Uterus (tissue), 2 donors: ENCODE measurements at regions not wholly inside any gene's neighbourhood (a gene's known extent, or its start where the extent isn't known, plus 50 kb on each side); places are given as distances from the start of the nearest gene placed in this dataset.

Source experiments
- CTCF ChIP-seq, 4 experiments: fragments of 200-600 bp in 2 of 4; fragments of 450-650 bp in 2 of 4; sonication (generic) in 2 of 4; IDR thresholded peaks; one replicate each; pipeline ENCODE4 v1.5.1; 2016 to 2019; ENCODE audit warnings: antibody characterized with exemption in 4 of 4, mild to moderate bottlenecking in 2 of 4, moderate library complexity in 1 of 4
- POLR2A ChIP-seq, 2 donors: fragments of 450-650 bp; IDR thresholded peaks; one replicate each; pipeline ENCODE4 v1.6.1; 2016; ENCODE audit warnings: antibody characterized with exemption in 2 of 2, mild to moderate bottlenecking in 1 of 2, moderate library complexity in 1 of 2

GRCh38 chr7:86320341-86320740 lies 323.4 kb upstream of the GRM3 start:
- TF ChIP-seq CTCF (IDR thresholded peaks at IDR 0.05) (no peak), POLR2A (IDR thresholded peaks at IDR 0.05) (no peak)
